GM19372 (cell line): ENCODE measurements at regions not wholly inside any gene's neighbourhood (a gene's known extent, or its start where the extent isn't known, plus 50 kb on each side); places are given as distances from the start of the nearest gene placed in this dataset.
A peak's percentile ranks its signal among the peaks of the same experiment; 100 is the strongest.
"Not testable (repeated sequence)": the region's sequence is repeated elsewhere in the genome, so short reads cannot be mapped to it uniquely, and the experiment has no call there.

Source experiments
- ATAC-seq: cut with Tn5 transposase; IDR thresholded peaks from one replicate; pipeline ENCODE4 v1.9.1; 2021; ENCODE audit warnings: mild to moderate bottlenecking, low read depth, moderate library complexity; ENCODE audit not compliant: unreplicated experiment

GRCh38 chr6:85995339-85996033 is 352.8 kb upstream of the SYNCRIP start:
- no peak for ATAC-seq

GRCh38 chr6:85986681-85987080 is 344.0 kb upstream of the SYNCRIP start:
- no peak for ATAC-seq

GRCh38 chr6:85983032-85983659 is 340.5 kb upstream of the SYNCRIP start:
- no peak for ATAC-seq

- ATAC-seq: no peak
Measured at GRCh38 chr6:85977661-85978060, 335.0 kb upstream of the SYNCRIP start.

GRCh38 chr6:85975957-85976356 is 333.3 kb upstream of the SYNCRIP start:
- no peak for ATAC-seq

GRCh38 chr6:85971238-85971637 is 328.6 kb upstream of the SYNCRIP start:
- no peak for ATAC-seq

GRCh38 chr6:85966828-85967227 is 324.1 kb upstream of the SYNCRIP start:
- ATAC-seq: no peak

GRCh38 chr6:85961746-85962145 is 319.1 kb upstream of the SYNCRIP start:
- ATAC-seq: no peak

- ATAC-seq: no peak
Measured at GRCh38 chr6:85961125-85961524, 318.4 kb upstream of the SYNCRIP start.

GRCh38 chr6:85948481-85948880 is 305.8 kb upstream of the SYNCRIP start:
- ATAC-seq: no peak

GRCh38 chr6:85945459-85946185 is 302.9 kb upstream of the SYNCRIP start:
- no peak for ATAC-seq

GRCh38 chr6:85944776-85945175 is 302.1 kb upstream of the SYNCRIP start:
- ATAC-seq: no peak

GRCh38 chr6:85942844-85943243 is 300.2 kb upstream of the SYNCRIP start:
- no peak for ATAC-seq

- no peak for ATAC-seq
Measured at GRCh38 chr6:85936916-85937315, 294.2 kb upstream of the SYNCRIP start.

- ATAC-seq: peak; percentile 78
Measured at GRCh38 chr6:85923013-85923430, 280.3 kb upstream of the SYNCRIP start.

GRCh38 chr6:85920782-85921181 is 278.1 kb upstream of the SYNCRIP start:
- no peak for ATAC-seq

GRCh38 chr6:85917522-85917921 is 274.8 kb upstream of the SYNCRIP start:
- no peak for ATAC-seq

GRCh38 chr6:85913001-85913400 is 270.3 kb upstream of the SYNCRIP start:
- ATAC-seq: no peak

- no peak for ATAC-seq
Measured at GRCh38 chr6:85912582-85912981, 269.9 kb upstream of the SYNCRIP start.

GRCh38 chr6:85911067-85911466 is 268.4 kb upstream of the SYNCRIP start:
- ATAC-seq: no peak

- not testable (repeated sequence) for ATAC-seq
Measured at GRCh38 chr6:85908120-85908519, 265.4 kb upstream of the SYNCRIP start.

GRCh38 chr6:85892346-85892745 is 249.7 kb upstream of the SYNCRIP start:
- ATAC-seq: no peak
